ENCODE measurements at regions not wholly inside any gene's neighbourhood (a gene's known extent, or its start where the extent isn't known, plus 50 kb on each side); places are given as distances from the start of the nearest gene placed in this dataset.

- DNase-seq (ENCODE audit: extremely low spot score) = no peak
- POLR2A ChIA-PET = no interaction called here
- TF ChIP-seq CTCF (IDR thresholded peaks at IDR 0.05; ENCODE audit: control extremely low read depth, extremely low read depth, low read depth, missing control alignments) = no peak
- CTCF ChIA-PET = no interaction called here
These were observed 384.2 kb downstream of the TLL1 start for GRCh38 chr4:166257276-166257675.

- no peak for DNase-seq (ENCODE audit: extremely low spot score)
- ChIA-PET CTCF (no interaction called here), POLR2A (no interaction called here)
- TF ChIP-seq CTCF (IDR thresholded peaks at IDR 0.05; ENCODE audit: control extremely low read depth, extremely low read depth, low read depth, missing control alignments) = no peak
These were observed 384.9 kb downstream of the TLL1 start for GRCh38 chr4:166257891-166258290.

DNA sequence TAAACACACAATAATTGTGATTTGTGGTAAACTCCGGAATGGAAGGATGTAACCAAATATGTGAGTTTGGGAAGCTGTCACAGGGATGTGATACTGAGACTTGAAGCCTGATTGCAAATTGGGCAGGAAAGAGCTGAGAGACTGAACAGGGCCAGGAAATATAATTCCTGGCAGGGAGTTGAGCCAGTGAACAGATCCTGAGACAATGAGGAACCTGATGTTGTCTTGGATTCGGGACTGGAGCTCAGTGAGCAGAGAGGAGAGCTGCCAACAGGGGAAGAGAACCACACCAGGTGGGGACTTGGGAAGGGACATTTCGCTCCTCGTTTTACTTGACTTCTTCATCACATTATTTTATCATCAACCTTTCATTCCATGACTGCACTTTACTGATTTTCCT, 386.0 kb downstream of the TLL1 start:
- ChIA-PET CTCF (no interaction called here), POLR2A (no interaction called here)
- no peak for DNase-seq (ENCODE audit: extremely low spot score)
- no peak for TF ChIP-seq CTCF (IDR thresholded peaks at IDR 0.05; ENCODE audit: control extremely low read depth, extremely low read depth, low read depth, missing control alignments)

GRCh38 chr4:166274136-166274761, 401.2 kb downstream of the TLL1 start:
- no peak for DNase-seq (ENCODE audit: extremely low spot score)
- no peak for TF ChIP-seq CTCF (IDR thresholded peaks at IDR 0.05; ENCODE audit: control extremely low read depth, extremely low read depth, low read depth, missing control alignments)

GRCh38 chr4:166274775-166275174, 401.7 kb downstream of the TLL1 start:
- POLR2A ChIA-PET = no interaction called here
- no peak for DNase-seq (ENCODE audit: extremely low spot score)
- TF ChIP-seq CTCF (IDR thresholded peaks at IDR 0.05; ENCODE audit: control extremely low read depth, extremely low read depth, low read depth, missing control alignments) = no peak
- CTCF ChIA-PET = no interaction called here

More at GRCh38 chr4:166274136-166274761, 401.2 kb downstream of the TLL1 start:
- CTCF ChIA-PET = no interaction called here
- POLR2A ChIA-PET = no interaction called here

DNA sequence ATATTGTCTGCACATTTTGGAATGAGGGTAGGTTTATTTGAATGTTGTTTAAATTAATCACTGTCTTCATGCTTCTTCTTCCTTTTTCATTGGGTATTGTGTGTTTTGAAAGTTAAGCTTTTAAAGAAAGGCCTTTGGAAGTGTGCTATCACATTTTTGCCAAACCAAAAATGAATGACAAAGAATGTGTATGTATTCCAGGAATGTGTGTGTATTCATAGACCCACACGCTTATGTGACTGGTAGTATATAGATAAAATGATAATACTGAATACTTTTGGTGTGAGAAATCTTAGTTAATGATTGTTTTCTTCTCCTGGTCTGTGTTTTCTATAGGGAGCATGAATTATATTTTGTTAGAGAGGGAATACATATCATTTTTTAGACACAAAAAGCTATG, 404.4 kb downstream of the TLL1 start:
- DNase-seq (ENCODE audit: extremely low spot score) = no peak
- ChIA-PET POLR2A (no interaction called here), CTCF (no interaction called here)
- no peak for TF ChIP-seq CTCF (IDR thresholded peaks at IDR 0.05; ENCODE audit: control extremely low read depth, extremely low read depth, low read depth, missing control alignments)

DNA sequence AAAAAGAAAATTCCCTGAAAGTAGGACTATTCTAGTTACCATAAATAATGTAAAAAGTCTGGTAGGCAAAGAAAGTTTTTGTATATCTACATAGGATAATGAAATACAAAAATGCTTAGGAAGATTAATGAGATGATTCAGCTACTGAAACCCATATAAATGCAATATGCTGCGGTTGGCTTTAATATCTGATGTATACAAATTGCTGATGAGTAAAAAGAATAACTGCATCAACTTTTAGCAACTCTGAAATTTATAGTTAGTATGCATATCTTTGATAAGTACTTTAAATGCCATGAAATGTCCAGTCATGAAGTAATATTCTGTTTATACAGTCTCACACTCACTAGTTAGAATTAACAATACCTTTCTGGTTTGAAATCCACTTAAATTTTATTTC, 404.8 kb downstream of the TLL1 start:
- TF ChIP-seq CTCF (IDR thresholded peaks at IDR 0.05; ENCODE audit: control extremely low read depth, extremely low read depth, low read depth, missing control alignments) = no peak
- ChIA-PET CTCF (no interaction called here), POLR2A (no interaction called here)
- DNase-seq (ENCODE audit: extremely low spot score) = no peak

Data from GM10248 (cell line).